ENCODE measurements at regions not wholly inside any gene's neighbourhood (a gene's known extent, or its start where the extent isn't known, plus 50 kb on each side); places are given as distances from the start of the nearest gene placed in this dataset.

- no peak for DNase-seq (ENCODE audit: low read depth)
Observed at GRCh38 chr9:12155401-12156134, 537.6 kb upstream of the TYRP1 start.

- DNase-seq (ENCODE audit: low read depth) = no peak
Observed at GRCh38 chr9:12162181-12162815, 530.9 kb upstream of the TYRP1 start.

- no peak for DNase-seq (ENCODE audit: low read depth)
Observed at GRCh38 chr9:12163723-12164458, 529.3 kb upstream of the TYRP1 start.

GRCh38 chr9:12166518-12166917 lies 526.7 kb upstream of the TYRP1 start:
- DNase-seq (ENCODE audit: low read depth) = no peak

- no peak for DNase-seq (ENCODE audit: low read depth)
Observed at GRCh38 chr9:12170456-12170855, 522.7 kb upstream of the TYRP1 start.

- DNase-seq (ENCODE audit: low read depth) = no peak
Observed at GRCh38 chr9:12178634-12179033, 514.6 kb upstream of the TYRP1 start.

- no peak for DNase-seq (ENCODE audit: low read depth)
Observed at GRCh38 chr9:12182806-12183205, 510.4 kb upstream of the TYRP1 start.

- DNase-seq (ENCODE audit: low read depth) = no peak
Observed at GRCh38 chr9:12183321-12183720, 509.9 kb upstream of the TYRP1 start.

GRCh38 chr9:12185856-12186255 lies 507.3 kb upstream of the TYRP1 start:
- no peak for DNase-seq (ENCODE audit: low read depth)

GRCh38 chr9:12191630-12192029 lies 501.6 kb upstream of the TYRP1 start:
- DNase-seq (ENCODE audit: low read depth) = no peak

- no peak for DNase-seq (ENCODE audit: low read depth)
Observed at GRCh38 chr9:12194731-12195130, 498.5 kb upstream of the TYRP1 start.

GRCh38 chr9:12195456-12195855 lies 497.7 kb upstream of the TYRP1 start:
- DNase-seq (ENCODE audit: low read depth) = no peak

GRCh38 chr9:12204512-12204911 lies 488.7 kb upstream of the TYRP1 start:
- no peak for DNase-seq (ENCODE audit: low read depth)

- no peak for DNase-seq (ENCODE audit: low read depth)
Observed at GRCh38 chr9:12212860-12213259, 480.3 kb upstream of the TYRP1 start.

- no peak for DNase-seq (ENCODE audit: low read depth)
Observed at GRCh38 chr9:12221470-12221869, 471.7 kb upstream of the TYRP1 start.

GRCh38 chr9:12224449-12224848 lies 468.7 kb upstream of the TYRP1 start:
- no peak for DNase-seq (ENCODE audit: low read depth)

- DNase-seq (ENCODE audit: low read depth) = no peak
Observed at GRCh38 chr9:12230708-12231107, 462.5 kb upstream of the TYRP1 start.

- DNase-seq (ENCODE audit: low read depth) = no peak
Observed at GRCh38 chr9:12231832-12232231, 461.4 kb upstream of the TYRP1 start.

- DNase-seq (ENCODE audit: low read depth) = no peak
Observed at GRCh38 chr9:12232836-12233235, 460.3 kb upstream of the TYRP1 start.

- no peak for DNase-seq (ENCODE audit: low read depth)
Observed at GRCh38 chr9:12253941-12254340, 439.2 kb upstream of the TYRP1 start.

- DNase-seq (ENCODE audit: low read depth) = no peak
Observed at GRCh38 chr9:12266758-12267157, 426.4 kb upstream of the TYRP1 start.

GRCh38 chr9:12271421-12271891 lies 421.7 kb upstream of the TYRP1 start:
- DNase-seq (ENCODE audit: low read depth) = no peak

GRCh38 chr9:12272471-12273120 lies 420.6 kb upstream of the TYRP1 start:
- no peak for DNase-seq (ENCODE audit: low read depth)
